NT2/D1 (cell line): ENCODE measurements at regions not wholly inside any gene's neighbourhood (a gene's known extent, or its start where the extent isn't known, plus 50 kb on each side); places are given as distances from the start of the nearest gene placed in this dataset.

Source experiments
- DNase-seq: peaks from one replicate; pipeline ENCODE4 v3.0.0-alpha.2; 2011; ENCODE audit warnings: low read depth, low spot score
- H3K27me3 ChIP-seq: 2 replicates; pipeline ENCODE4 v1.6.0; 2011; ENCODE audit warnings: mild to moderate bottlenecking; ENCODE audit not compliant: insufficient read length, insufficient read depth
- H3K36me3 ChIP-seq: 2 replicates; pipeline ENCODE4 v1.6.1; 2011; ENCODE audit warnings: mild to moderate bottlenecking, low read length, mixed read lengths; ENCODE audit not compliant: insufficient read depth, insufficient read length
- H3K4me1 ChIP-seq: 2 replicates; pipeline ENCODE4 v1.5.1; 2011; ENCODE audit not compliant: insufficient read depth, insufficient read length
- H3K4me3 ChIP-seq: 2 replicates; pipeline ENCODE4 v1.5.1; 2011; ENCODE audit warnings: low read depth; ENCODE audit not compliant: insufficient read length
- H3K9ac ChIP-seq: 2 replicates; pipeline ENCODE4 v1.6.0; 2011; ENCODE audit warnings: low read depth; ENCODE audit not compliant: insufficient read length
- H3K9me3 ChIP-seq: 2 replicates; pipeline ENCODE4 v1.5.1; 2011; ENCODE audit warnings: mild to moderate bottlenecking, low read length; ENCODE audit not compliant: insufficient read depth
- SUZ12 ChIP-seq: IDR thresholded peaks from 2 replicates; pipeline ENCODE4 v1.6.1; 2011; ENCODE audit not compliant: insufficient read length, insufficient read depth; ENCODE audit errors: extremely low read depth
- YY1 ChIP-seq: IDR thresholded peaks from 2 replicates; pipeline ENCODE4 v1.6.1; 2011; ENCODE audit not compliant: insufficient read length, insufficient read depth
- ZNF274 ChIP-seq: IDR thresholded peaks from 2 replicates; pipeline ENCODE4 v1.6.1; 2011; ENCODE audit warnings: mild to moderate bottlenecking, low read depth, low read length

DNA sequence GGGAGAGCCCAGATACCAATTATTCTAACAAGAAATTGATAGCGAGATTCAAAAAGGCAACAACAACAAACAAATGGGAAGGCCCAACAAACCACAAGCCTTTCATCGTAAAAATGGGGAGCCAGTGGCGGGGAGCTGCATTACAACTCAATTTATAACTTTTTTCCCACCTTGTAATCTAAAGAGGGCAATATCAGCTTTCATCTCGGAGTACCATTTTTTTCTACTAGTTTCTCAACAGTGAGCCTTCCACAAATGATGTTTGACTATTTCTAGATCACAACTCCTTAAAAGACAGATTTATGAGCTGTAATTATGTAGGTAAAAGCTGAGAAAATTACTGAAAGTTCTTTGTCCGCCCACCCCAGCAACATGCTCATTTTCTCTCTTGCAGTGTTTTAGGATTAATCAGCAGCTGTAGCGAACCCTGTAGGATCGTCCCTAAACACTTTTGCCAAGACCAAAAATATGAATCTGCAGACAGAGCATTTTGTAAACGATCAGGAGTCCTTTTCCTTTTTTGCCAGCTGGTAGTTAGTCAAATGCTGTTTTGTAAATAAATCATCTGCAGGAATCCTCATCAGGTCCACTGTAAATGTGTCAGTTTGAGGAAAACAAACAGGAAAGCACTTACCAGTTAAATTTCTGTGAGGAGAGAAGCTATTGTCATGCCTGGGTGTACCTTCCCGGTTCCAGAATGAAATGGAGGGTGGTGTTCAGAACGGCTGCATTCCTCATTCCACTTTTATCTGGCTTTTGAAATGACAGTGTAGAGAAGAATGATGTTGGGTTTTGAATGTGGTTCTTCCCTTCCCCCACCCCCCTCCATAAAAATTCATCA lies 53.2 kb downstream of the EEF1B2 start:
- Histone ChIP-seq H3K4me3 (no peak overlapping the region), H3K9ac (peak overlapping the region; percentile 14), H3K9me3 (no peaks in the 10 kb centered on the region), H3K4me1 (no peaks in the 10 kb centered on the region), H3K36me3 (no peaks in the 10 kb centered on the region), H3K27me3 (no peaks in the 10 kb centered on the region)
- no peak for TF ChIP-seq YY1
- no peak for TF ChIP-seq SUZ12
- TF ChIP-seq ZNF274, result no peak
- no peak for DNase-seq

DNA sequence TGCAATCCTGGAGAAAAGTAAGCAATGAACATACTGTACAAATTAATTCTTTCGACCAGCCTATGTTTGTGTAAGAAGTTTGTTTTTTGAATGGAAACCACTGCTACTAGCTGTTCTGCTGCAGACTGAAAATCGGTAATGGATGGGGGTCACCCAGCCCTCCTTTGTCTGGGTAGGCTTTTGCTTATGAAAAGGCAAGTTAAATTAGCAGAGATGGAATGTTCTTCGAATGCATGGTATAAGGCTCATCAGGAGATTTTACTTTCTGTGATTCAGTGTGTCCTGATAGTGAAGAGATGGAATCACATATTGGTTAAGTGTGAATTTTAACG lies 53.8 kb downstream of the EEF1B2 start:
- no peak overlapping the region for H3K4me3 ChIP-seq
- H3K9ac ChIP-seq, result no peak overlapping the region
- no peaks in the 10 kb centered on the region for H3K4me1 ChIP-seq
- no peak for DNase-seq
- no peaks in the 10 kb centered on the region for H3K27me3 ChIP-seq
- TF ChIP-seq ZNF274, result no peak
- no peak for TF ChIP-seq YY1
- TF ChIP-seq SUZ12, result no peak
- no peaks in the 10 kb centered on the region for H3K9me3 ChIP-seq
- no peaks in the 10 kb centered on the region for H3K36me3 ChIP-seq

DNA sequence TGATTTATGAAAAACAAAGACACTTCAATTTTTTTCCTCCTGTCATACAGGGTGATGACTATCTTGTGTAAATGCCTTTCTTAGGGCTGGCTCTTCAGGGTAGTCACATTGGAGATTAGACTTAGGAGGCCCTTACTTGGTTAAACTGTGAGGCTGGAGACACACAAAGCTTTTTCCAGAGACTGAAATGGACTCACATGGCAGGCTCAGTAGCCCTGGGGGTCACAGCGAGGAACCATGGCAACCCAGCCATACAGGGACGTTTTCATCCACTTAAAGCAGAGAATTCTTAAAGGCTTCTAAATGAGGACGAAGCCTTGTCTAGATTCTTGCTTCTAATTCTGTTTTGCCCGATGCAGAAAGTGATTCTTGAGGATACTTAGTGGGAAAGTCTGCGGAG lies 57.3 kb upstream of the ZDBF2 start:
- H3K9ac ChIP-seq, result no peak overlapping the region
- no peaks in the 10 kb centered on the region for H3K4me1 ChIP-seq
- no peaks in the 10 kb centered on the region for H3K36me3 ChIP-seq
- H3K27me3 ChIP-seq, result no peaks in the 10 kb centered on the region
- H3K9me3 ChIP-seq, result peaks cover 10% of the 10 kb centered on the region; the same call in 1 of the 2 replicates
- DNase-seq, result no peak
- no peak for TF ChIP-seq ZNF274
- TF ChIP-seq SUZ12, result no peak
- no peak for TF ChIP-seq YY1
- no peak overlapping the region for H3K4me3 ChIP-seq

DNA sequence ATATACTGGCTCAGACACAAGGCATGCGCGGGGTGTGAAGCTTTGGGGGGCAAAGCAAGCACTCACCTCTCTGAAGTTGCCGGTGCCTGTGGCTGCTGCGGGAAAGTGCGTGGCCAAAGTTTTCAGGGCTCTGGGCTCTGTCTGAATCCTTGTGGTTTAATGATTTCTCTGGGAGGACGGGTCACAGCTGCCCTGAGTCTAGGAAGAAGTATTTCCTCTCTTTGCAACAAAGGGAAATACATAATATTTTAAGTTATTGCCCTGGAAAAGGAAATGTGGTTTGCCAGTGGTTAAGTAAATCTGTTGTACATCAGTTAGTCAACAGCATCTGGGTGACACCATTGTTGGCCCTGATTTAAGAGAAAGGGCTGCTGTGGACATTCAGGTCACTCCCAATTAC lies 56.7 kb upstream of the ZDBF2 start:
- no peak for DNase-seq
- Histone ChIP-seq H3K9ac (no peak overlapping the region), H3K36me3 (no peaks in the 10 kb centered on the region), H3K27me3 (no peaks in the 10 kb centered on the region), H3K9me3 (peaks cover 10% of the 10 kb centered on the region; the same call in 1 of the 2 replicates), H3K4me1 (no peaks in the 10 kb centered on the region), H3K4me3 (no peak overlapping the region)
- TF ChIP-seq YY1, result no peak
- TF ChIP-seq ZNF274, result no peak
- no peak for TF ChIP-seq SUZ12

DNA sequence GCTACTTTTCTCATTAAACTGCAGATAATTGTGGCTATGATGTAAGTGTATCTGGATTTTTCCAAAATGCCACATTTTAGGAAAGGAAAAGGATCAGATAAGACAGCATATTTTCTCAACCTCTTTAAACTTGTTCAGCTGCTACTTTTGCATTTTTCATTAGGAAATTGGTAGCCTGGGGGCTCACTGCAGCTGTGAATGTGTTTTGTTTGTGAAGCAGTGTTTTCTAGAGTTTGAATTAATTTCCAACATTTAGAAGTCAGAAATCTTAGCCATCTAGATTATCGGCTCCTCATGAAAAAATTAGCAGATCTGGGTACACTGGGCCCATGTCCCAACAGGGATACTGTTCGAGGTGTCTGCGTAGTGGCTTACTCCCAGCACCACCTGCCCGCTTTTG lies 56.3 kb upstream of the ZDBF2 start:
- Histone ChIP-seq H3K27me3 (no peaks in the 10 kb centered on the region), H3K36me3 (no peaks in the 10 kb centered on the region), H3K9ac (no peak overlapping the region), H3K4me3 (no peak overlapping the region), H3K9me3 (peaks cover 10% of the 10 kb centered on the region; the same call in 1 of the 2 replicates), H3K4me1 (no peaks in the 10 kb centered on the region)
- no peak for DNase-seq
- no peak for TF ChIP-seq ZNF274
- no peak for TF ChIP-seq SUZ12
- no peak for TF ChIP-seq YY1

DNA sequence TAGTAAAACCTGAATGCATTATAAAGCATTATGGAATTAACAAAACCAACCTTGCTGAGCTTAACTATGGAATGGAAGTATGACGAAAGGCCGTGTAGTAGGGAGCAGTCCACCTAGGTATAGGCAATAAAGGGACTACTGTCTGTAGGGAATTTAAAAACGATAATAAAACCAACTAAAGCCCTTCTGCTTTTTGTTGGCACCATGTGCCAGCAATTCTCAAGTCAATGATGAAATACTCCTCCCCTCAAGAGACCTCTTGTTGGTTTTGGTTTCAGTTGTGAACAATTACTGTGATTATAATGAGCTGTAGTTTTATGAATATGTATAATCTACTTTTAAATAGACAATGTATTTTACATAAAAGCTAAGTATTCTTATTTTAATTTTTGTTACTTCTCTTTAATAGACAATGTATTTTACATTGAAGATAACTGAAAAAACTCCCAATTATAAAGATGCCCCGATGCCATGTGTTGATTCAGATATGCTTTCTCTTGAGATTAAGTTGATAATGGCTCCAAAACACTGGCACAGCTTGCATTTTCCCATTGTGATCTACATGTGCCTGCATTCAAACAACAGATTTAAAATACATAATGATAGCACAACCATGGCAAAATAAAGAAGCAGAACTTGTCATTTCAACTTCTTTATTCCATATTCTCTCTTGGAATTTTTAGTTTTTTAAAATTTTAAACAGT lies 55.5 kb upstream of the ZDBF2 start:
- TF ChIP-seq SUZ12 (no peak), ZNF274 (no peak), YY1 (no peak)
- H3K4me1 ChIP-seq, result no peaks in the 10 kb centered on the region
- no peak overlapping the region for H3K9ac ChIP-seq

DNA sequence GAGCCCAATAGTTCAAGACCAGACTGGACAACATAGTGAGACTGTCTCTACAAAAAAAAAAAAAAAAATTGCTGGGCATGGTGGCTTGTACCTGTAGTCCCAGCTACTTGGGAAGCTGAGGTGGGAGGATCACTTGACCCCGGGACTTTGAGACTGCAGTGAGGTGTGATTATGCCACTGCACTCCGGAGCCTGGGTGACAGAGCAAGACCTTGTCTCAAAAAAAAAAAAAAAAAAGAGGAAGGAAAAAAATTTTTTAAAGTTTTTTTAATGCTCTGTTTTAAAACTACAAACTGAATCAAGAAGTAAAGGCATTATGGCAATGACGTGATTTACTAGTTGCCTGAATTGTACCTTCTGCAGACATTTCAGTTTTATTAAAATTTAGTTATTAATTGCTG lies 54.5 kb upstream of the ZDBF2 start:
- peaks cover 10% of the 10 kb centered on the region; the same call in 1 of the 2 replicates for H3K9me3 ChIP-seq
- no peaks in the 10 kb centered on the region for H3K36me3 ChIP-seq
- no peaks in the 10 kb centered on the region for H3K4me1 ChIP-seq
- no peak overlapping the region for H3K9ac ChIP-seq
- no peak for DNase-seq
- no peak overlapping the region for H3K4me3 ChIP-seq
- H3K27me3 ChIP-seq, result no peaks in the 10 kb centered on the region
- TF ChIP-seq SUZ12, result no peak
- no peak for TF ChIP-seq ZNF274
- no peak for TF ChIP-seq YY1

More for the DNA sequence above, 55.5 kb upstream of the ZDBF2 start:
- Histone ChIP-seq H3K36me3 (no peaks in the 10 kb centered on the region), H3K4me3 (no peak overlapping the region), H3K27me3 (no peaks in the 10 kb centered on the region), H3K9me3 (peaks cover 10% of the 10 kb centered on the region; the same call in 1 of the 2 replicates)
- no peak for DNase-seq
